HCT116 (cell line): ENCODE measurements at regions not wholly inside any gene's neighbourhood (a gene's known extent, or its start where the extent isn't known, plus 50 kb on each side); places are given as distances from the start of the nearest gene placed in this dataset.

ENCODE experiments used
- CTCF ChIP-seq, 3 experiments: fragments of 200-600 bp in 1 of 3; sonication (generic) in 1 of 3; IDR thresholded peaks in 2 of 3; conservative IDR thresholded peaks in 1 of 3; 2 replicates each; pipeline ENCODE4 v1.5.1; 2012 to 2017; ENCODE audit warnings: low read depth in 2 of 3, low read length in 2 of 3, antibody characterized with exemption in 1 of 3, borderline replicate concordance in 1 of 3, control low read depth in 1 of 3, mild to moderate bottlenecking in 1 of 3, mixed read lengths in 1 of 3, mixed run types in 1 of 3, moderate library complexity in 1 of 3; ENCODE audit not compliant: insufficient read depth in 1 of 3
- EZH2 ChIP-seq: fragments of 200-600 bp; sonication (generic); IDR thresholded peaks from 2 replicates; pipeline ENCODE4 v1.6.1; 2017; ENCODE audit warnings: antibody characterized with exemption, mixed run types
- MAX ChIP-seq: IDR thresholded peaks from 2 replicates; pipeline ENCODE4 v1.6.1; 2012
- POLR2A ChIP-seq: IDR thresholded peaks from 2 replicates; pipeline ENCODE4 v1.7.0; 2011; ENCODE audit warnings: borderline replicate concordance; ENCODE audit not compliant: insufficient read depth, insufficient read length; ENCODE audit errors: extremely low read depth
- POLR2AphosphoS5 ChIP-seq: IDR thresholded peaks from 2 replicates; pipeline ENCODE4 v1.6.1; 2011; ENCODE audit warnings: mild to moderate bottlenecking, low read depth, low read length, moderate library complexity
- SRF ChIP-seq: IDR thresholded peaks from 2 replicates; pipeline ENCODE4 v1.6.1; 2012; ENCODE audit warnings: low read depth
- TCF7L2 ChIP-seq: IDR thresholded peaks from 2 replicates; pipeline ENCODE4 v1.7.0; 2011; ENCODE audit warnings: borderline replicate concordance, inconsistent platforms; ENCODE audit not compliant: insufficient read depth, insufficient read length; ENCODE audit errors: extremely low read depth
- YY1 ChIP-seq: IDR thresholded peaks from 2 replicates; pipeline ENCODE4 v1.6.1; 2011; ENCODE audit warnings: low read length, low read depth, moderate library complexity, mild to moderate bottlenecking; ENCODE audit not compliant: insufficient replicate concordance; ENCODE audit errors: extremely low read depth
- ZNF274 ChIP-seq: fragments of 200-500 bp; sonication (Bioruptor generic); IDR thresholded peaks from 2 replicates; pipeline ENCODE4 v1.6.1; 2014; ENCODE audit warnings: mild to moderate bottlenecking, low read depth, low read length, inconsistent platforms

- no peak for TF ChIP-seq MAX
- no peak for TF ChIP-seq SRF
- no peak for TF ChIP-seq ZNF274
- no peak for TF ChIP-seq CTCF (IDR thresholded peaks at IDR 0.05 in 2 of 3, conservative IDR thresholded peaks at IDR 0.05 in 1 of 3; ENCODE audit: borderline replicate concordance in 1 of 3, insufficient read depth in 1 of 3, low read depth in 2 of 3, low read length in 2 of 3)
- TF ChIP-seq POLR2AphosphoS5: no peak
- no peak for TF ChIP-seq EZH2
- no peak for TF ChIP-seq POLR2A
- TF ChIP-seq YY1: no peak
- no peak for TF ChIP-seq TCF7L2
Measured at GRCh38 chr11:92449780-92450179, 225.2 kb downstream of the FAT3 start.
